DND-41 (cell line): ENCODE measurements at regions not wholly inside any gene's neighbourhood (a gene's known extent, or its start where the extent isn't known, plus 50 kb on each side); places are given as distances from the start of the nearest gene placed in this dataset.

Experiments
- ATAC-seq: fragments of 200-7000 bp; cut with Tn5 transposase; 3 replicates; pipeline ENCODE4 v1.9.1; 2021; ENCODE audit warnings: low read depth; ENCODE audit not compliant: insufficient read depth
- DNase-seq: peaks from one replicate; pipeline ENCODE4 v3.0.0-alpha.2; 2020
- H2AFZ ChIP-seq: 2 replicates; pipeline ENCODE4 v1.6.0; 2012; ENCODE audit warnings: low read depth, low read length
- H3K27ac ChIP-seq: 2 replicates; pipeline ENCODE4 v1.5.1; 2012; ENCODE audit warnings: low read length, inconsistent platforms
- H3K27me3 ChIP-seq: fragments of 200-600 bp; sonication (generic); 2 replicates; pipeline ENCODE4 v1.6.0; 2012; ENCODE audit warnings: low read length, mild to moderate bottlenecking, inconsistent platforms; ENCODE audit not compliant: insufficient read depth, poor library complexity
- H3K36me3 ChIP-seq: 2 replicates; pipeline ENCODE4 v1.5.1; 2012; ENCODE audit warnings: low read length, inconsistent platforms; ENCODE audit not compliant: insufficient read depth
- H3K4me1 ChIP-seq: 2 replicates; pipeline ENCODE4 v1.5.1; 2012; ENCODE audit warnings: mild to moderate bottlenecking, low read length; ENCODE audit not compliant: insufficient read depth
- H3K4me2 ChIP-seq: 2 replicates; pipeline ENCODE4 v1.6.0; 2012; ENCODE audit warnings: mild to moderate bottlenecking, moderate library complexity, low read length, inconsistent platforms; ENCODE audit not compliant: insufficient read depth
- H3K4me3 ChIP-seq, 2 experiments: fragments of 200-600 bp in 1 of 2; shearing (Covaris generic) in 1 of 2; 2 replicates each; pipeline ENCODE4 v1.5.1; 2012 to 2016; ENCODE audit warnings: inconsistent platforms in 2 of 2, low read length in 2 of 2, mild to moderate bottlenecking in 2 of 2, low read depth in 1 of 2, moderate library complexity in 1 of 2
- H3K79me2 ChIP-seq: 2 replicates; pipeline ENCODE4 v1.6.0; 2012; ENCODE audit warnings: low read length, inconsistent platforms; ENCODE audit not compliant: insufficient read depth
- H3K9ac ChIP-seq: 2 replicates; pipeline ENCODE4 v1.6.0; 2012; ENCODE audit warnings: low read depth, mild to moderate bottlenecking, inconsistent platforms, low read length, moderate library complexity
- H3K9me3 ChIP-seq: 2 replicates; pipeline ENCODE4 v1.5.1; 2012; ENCODE audit warnings: low read length, moderate library complexity, mild to moderate bottlenecking, inconsistent platforms; ENCODE audit not compliant: insufficient read depth, severe bottlenecking
- H4K20me1 ChIP-seq: 2 replicates; pipeline ENCODE4 v1.6.0; 2012; ENCODE audit warnings: low read length; ENCODE audit not compliant: insufficient read depth
- CTCF ChIP-seq: IDR thresholded peaks from 2 replicates; pipeline ENCODE4 v1.5.1; 2012; ENCODE audit warnings: borderline replicate concordance, low read length, moderate library complexity, mild to moderate bottlenecking; ENCODE audit not compliant: poor library complexity, severe bottlenecking; ENCODE audit errors: extremely low read depth
- EZH2 ChIP-seq: IDR thresholded peaks from 3 replicates; pipeline ENCODE4 v1.6.1; 2012; ENCODE audit warnings: borderline replicate concordance, low read depth, mild to moderate bottlenecking, moderate library complexity, low read length, inconsistent platforms; ENCODE audit not compliant: severe bottlenecking

- no peak overlapping the region for H2AFZ ChIP-seq
- DNase-seq (no peak), ATAC-seq (no peak)
- no peak overlapping the region for H3K27ac ChIP-seq
- no peak overlapping the region for H3K4me2 ChIP-seq
- H3K36me3 ChIP-seq = no peaks in the 10 kb centered on the region
- no peak overlapping the region for H3K4me3 ChIP-seq
- TF ChIP-seq CTCF = no peak
- TF ChIP-seq EZH2 = no peak
- H4K20me1 ChIP-seq = no peaks in the 10 kb centered on the region
- H3K9me3 ChIP-seq = no peaks in the 10 kb centered on the region
- H3K9ac ChIP-seq = no peak overlapping the region
- no peaks in the 10 kb centered on the region for H3K4me1 ChIP-seq
- H3K79me2 ChIP-seq = no peaks in the 10 kb centered on the region
- peaks cover 29% of the 10 kb centered on the region for H3K27me3 ChIP-seq
Observed at GRCh38 chr14:22513066-22513812, 75.8 kb downstream of the DAD1 start.

- H3K4me1 ChIP-seq = no peaks in the 10 kb centered on the region
- H3K4me2 ChIP-seq = no peak overlapping the region
- no peaks in the 10 kb centered on the region for H3K79me2 ChIP-seq
- H3K9me3 ChIP-seq = no peaks in the 10 kb centered on the region
- H3K36me3 ChIP-seq = no peaks in the 10 kb centered on the region
- ATAC-seq (no peak), DNase-seq (no peak)
- no peak overlapping the region for H3K9ac ChIP-seq
- no peak overlapping the region for H3K27ac ChIP-seq
- H2AFZ ChIP-seq = no peak overlapping the region
- no peak overlapping the region for H3K4me3 ChIP-seq
- H3K27me3 ChIP-seq = peaks cover 23% of the 10 kb centered on the region
- H4K20me1 ChIP-seq = no peaks in the 10 kb centered on the region
- TF ChIP-seq EZH2 (no peak), CTCF (no peak)
Observed at GRCh38 chr14:22512106-22512814, 76.8 kb downstream of the DAD1 start.

- no peaks in the 10 kb centered on the region for H3K9me3 ChIP-seq
- no peak overlapping the region for H3K4me2 ChIP-seq
- no peaks in the 10 kb centered on the region for H3K4me1 ChIP-seq
Observed at GRCh38 chr14:22510527-22511110, 78.4 kb downstream of the DAD1 start.

More at GRCh38 chr14:22510527-22511110, 78.4 kb downstream of the DAD1 start:
- peaks cover 35% of the 10 kb centered on the region for H3K27me3 ChIP-seq
- ATAC-seq = no peak
- TF ChIP-seq CTCF (no peak), EZH2 (no peak)
- no peaks in the 10 kb centered on the region for H4K20me1 ChIP-seq
- H3K36me3 ChIP-seq = no peaks in the 10 kb centered on the region
- H2AFZ ChIP-seq = no peak overlapping the region
- H3K79me2 ChIP-seq = no peaks in the 10 kb centered on the region
- no peak overlapping the region for H3K27ac ChIP-seq
- DNase-seq = no peak
- H3K9ac ChIP-seq = no peak overlapping the region
- no peak overlapping the region for H3K4me3 ChIP-seq
